Muscle of arm (tissue), 1 donor: ENCODE measurements at regions not wholly inside any gene's neighbourhood (a gene's known extent, or its start where the extent isn't known, plus 50 kb on each side); places are given as distances from the start of the nearest gene placed in this dataset.

Experiments
- DNase-seq: peaks from one replicate; pipeline ENCODE4 v3.0.0-alpha.2; 2013

- DNase-seq: no peak
Observed at GRCh38 chr2:220114443-220114842, 487.0 kb downstream of the SLC4A3 start.

- DNase-seq: no peak
Observed at GRCh38 chr2:220117025-220117424, 489.6 kb downstream of the SLC4A3 start.

GRCh38 chr2:220120041-220120440, 492.6 kb downstream of the SLC4A3 start:
- DNase-seq: no peak

GRCh38 chr2:220123751-220124150, 496.3 kb downstream of the SLC4A3 start:
- no peak for DNase-seq

- no peak for DNase-seq
Observed at GRCh38 chr2:220125551-220125950, 498.1 kb downstream of the SLC4A3 start.

GRCh38 chr2:220127311-220127710, 499.9 kb downstream of the SLC4A3 start:
- DNase-seq: no peak

- DNase-seq: no peak
Observed at GRCh38 chr2:220127876-220128275, 500.4 kb downstream of the SLC4A3 start.

- DNase-seq: no peak
Observed at GRCh38 chr2:220129391-220129790, 502.0 kb downstream of the SLC4A3 start.

GRCh38 chr2:220134756-220135534, 507.5 kb downstream of the SLC4A3 start:
- DNase-seq: no peak

DNA sequence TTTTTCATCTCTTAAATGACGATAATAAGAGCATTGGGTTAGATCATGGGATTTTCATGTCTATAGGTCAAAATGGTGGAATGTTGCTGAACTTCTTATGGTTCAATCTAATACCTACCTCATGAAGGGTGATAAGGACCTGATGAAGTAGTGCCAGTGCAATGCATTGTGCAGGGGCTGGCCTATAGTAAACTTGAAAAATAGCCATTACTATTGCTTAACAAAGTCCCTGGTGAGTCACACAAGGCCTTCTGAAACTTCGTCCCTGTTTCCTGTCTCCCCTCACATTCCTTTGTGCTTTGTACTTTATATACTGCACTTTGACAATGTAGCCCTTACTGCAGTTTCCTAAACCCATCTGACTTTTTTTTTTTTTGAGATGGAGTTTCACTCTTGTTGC, 515.9 kb downstream of the SLC4A3 start:
- no peak for DNase-seq

GRCh38 chr2:220144411-220144810, 517.0 kb downstream of the SLC4A3 start:
- no peak for DNase-seq

GRCh38 chr2:220147161-220148038, 520.0 kb downstream of the SLC4A3 start:
- DNase-seq: no peak

GRCh38 chr2:220148471-220149248, 521.2 kb downstream of the SLC4A3 start:
- DNase-seq: no peak

DNA sequence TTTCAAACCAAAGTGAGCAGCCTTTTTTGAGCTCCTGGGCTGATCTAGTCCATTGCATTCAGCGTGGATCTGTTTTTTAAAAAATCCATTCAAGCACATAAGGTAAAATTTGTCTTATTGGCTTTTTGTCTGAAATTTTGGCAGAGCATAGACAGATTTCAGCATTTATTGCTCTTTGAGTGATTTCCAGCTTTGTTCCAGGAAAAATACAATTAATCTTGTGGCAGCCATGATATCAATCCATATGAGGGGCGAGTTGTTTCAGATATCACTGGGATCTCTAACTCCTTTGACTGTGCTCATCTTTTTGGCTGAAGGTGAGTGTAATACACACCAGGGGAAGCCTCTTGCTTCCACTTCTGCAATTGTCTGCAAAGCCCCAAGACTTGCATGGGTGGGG, 523.9 kb downstream of the SLC4A3 start:
- no peak for DNase-seq

- no peak for DNase-seq
Observed at GRCh38 chr2:220152281-220152935, 525.0 kb downstream of the SLC4A3 start.

DNA sequence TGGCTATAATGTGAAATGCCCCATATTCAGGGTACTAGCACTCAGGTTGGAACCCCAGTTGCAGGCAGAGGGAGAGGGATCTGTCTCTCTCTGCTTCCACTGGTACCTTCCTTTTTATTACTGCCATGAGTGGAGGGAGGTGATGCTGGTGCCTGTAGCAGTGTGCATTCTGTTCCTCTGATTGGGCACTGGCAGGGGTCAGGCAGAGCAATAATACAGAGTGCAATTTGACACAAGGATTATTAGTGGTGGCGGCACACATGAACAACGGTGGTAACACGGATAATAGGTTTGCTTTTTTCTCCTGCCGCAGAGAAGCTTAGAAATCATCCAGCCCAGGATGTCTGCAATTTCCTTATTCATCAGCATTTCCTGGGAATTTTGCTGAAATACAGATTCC, 525.7 kb downstream of the SLC4A3 start:
- DNase-seq: no peak

DNA sequence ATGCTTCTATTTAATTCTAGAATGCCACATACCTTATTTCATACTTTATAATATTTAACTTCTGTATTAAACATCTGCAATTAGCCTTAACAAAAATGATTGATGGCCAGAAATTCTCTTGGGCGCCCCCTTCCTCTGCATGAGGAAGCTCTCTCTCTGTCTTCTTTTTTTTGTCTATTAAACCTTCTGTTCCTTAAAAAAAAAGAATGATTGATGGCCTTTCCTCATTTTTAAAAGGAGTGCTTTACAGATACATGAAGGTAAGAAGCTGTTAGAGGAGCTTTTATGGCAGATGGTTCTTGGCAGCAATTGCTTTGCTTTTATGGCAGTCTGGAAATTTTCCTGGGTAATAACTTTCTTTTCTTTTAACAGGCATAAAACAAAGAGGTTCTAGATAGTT, 526.9 kb downstream of the SLC4A3 start:
- DNase-seq: no peak

- DNase-seq: no peak
Observed at GRCh38 chr2:220157312-220157711, 529.9 kb downstream of the SLC4A3 start.

GRCh38 chr2:220159738-220160137, 532.3 kb downstream of the SLC4A3 start:
- DNase-seq: no peak

DNA sequence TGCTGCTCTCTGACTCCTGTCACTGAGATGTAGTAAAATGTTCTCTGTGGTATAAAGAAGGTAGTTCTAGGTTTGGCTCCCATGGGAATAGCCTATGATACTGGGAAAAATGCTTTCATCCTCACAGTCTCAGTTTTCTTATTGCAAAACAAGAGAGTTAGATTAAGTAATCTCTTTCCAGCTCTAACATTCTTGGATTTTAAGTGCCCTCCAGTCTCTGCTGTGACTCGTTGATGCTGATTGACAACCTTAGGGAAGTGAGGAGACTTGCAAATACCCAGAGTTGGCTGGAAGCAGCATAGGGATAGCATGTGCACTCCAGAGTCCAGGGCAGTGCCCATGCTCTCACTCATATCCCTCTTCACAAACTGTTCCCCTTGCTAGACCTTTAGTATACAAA, 534.9 kb downstream of the SLC4A3 start:
- no peak for DNase-seq

GRCh38 chr2:220163486-220163885, 536.1 kb downstream of the SLC4A3 start:
- DNase-seq: no peak

DNA sequence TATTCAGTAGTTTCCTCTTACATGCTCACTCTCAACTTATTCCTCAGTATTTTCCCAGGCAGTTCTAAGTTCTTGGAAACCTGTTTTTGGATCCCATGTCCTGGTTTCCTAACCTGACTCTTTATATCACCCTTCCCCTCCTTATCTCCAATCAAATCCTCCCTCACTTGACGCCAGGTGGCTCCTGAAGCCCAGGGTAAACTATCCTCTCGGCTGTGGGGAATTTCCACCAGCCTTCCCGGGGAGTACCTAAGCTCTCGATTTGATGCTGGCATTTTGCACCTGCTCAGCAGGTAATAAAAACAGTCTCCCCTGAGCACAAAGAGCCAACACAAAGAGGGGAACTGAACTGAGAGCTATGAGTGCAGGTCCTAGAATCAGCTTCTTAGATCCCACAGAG, 538.0 kb downstream of the SLC4A3 start:
- DNase-seq: no peak
